IPS-15b (cell line): ENCODE measurements at regions not wholly inside any gene's neighbourhood (a gene's known extent, or its start where the extent isn't known, plus 50 kb on each side); places are given as distances from the start of the nearest gene placed in this dataset.
"Not testable (repeated sequence)": the region's sequence is repeated elsewhere in the genome, so short reads cannot be mapped to it uniquely, and the experiment has no call there.

Experiments
- H3K27me3 ChIP-seq: one replicate; pipeline ENCODE4 v1.6.1; 2013; ENCODE audit warnings: low read length; ENCODE audit not compliant: control insufficient read depth, insufficient read depth
- H3K36me3 ChIP-seq: one replicate; pipeline ENCODE4 v1.6.1; 2013; ENCODE audit warnings: low read length; ENCODE audit not compliant: control insufficient read depth, insufficient read depth
- H3K4me1 ChIP-seq: one replicate; pipeline ENCODE4 v1.6.1; 2013; ENCODE audit warnings: mild to moderate bottlenecking, low read length; ENCODE audit not compliant: control insufficient read depth, insufficient read depth
- H3K4me3 ChIP-seq: one replicate; pipeline ENCODE4 v1.5.1; 2013; ENCODE audit warnings: low read depth, low read length
- H3K9ac ChIP-seq: one replicate; pipeline ENCODE4 v1.6.1; 2013; ENCODE audit warnings: low read depth, mild to moderate bottlenecking, low read length
- H3K9me3 ChIP-seq: one replicate; pipeline ENCODE4 v1.6.1; 2013; ENCODE audit warnings: mild to moderate bottlenecking, low read length; ENCODE audit not compliant: control insufficient read depth, insufficient read depth

GRCh38 chr4:164081371-164081770, 586.9 kb downstream of the TMA16 start:
- H3K9ac ChIP-seq = no peak overlapping the region
- H3K4me3 ChIP-seq = no peak overlapping the region
- no peaks in the 10 kb centered on the region for H3K27me3 ChIP-seq
- no peaks in the 10 kb centered on the region for H3K36me3 ChIP-seq
- H3K9me3 ChIP-seq = no peaks in the 10 kb centered on the region
- no peaks in the 10 kb centered on the region for H3K4me1 ChIP-seq

DNA sequence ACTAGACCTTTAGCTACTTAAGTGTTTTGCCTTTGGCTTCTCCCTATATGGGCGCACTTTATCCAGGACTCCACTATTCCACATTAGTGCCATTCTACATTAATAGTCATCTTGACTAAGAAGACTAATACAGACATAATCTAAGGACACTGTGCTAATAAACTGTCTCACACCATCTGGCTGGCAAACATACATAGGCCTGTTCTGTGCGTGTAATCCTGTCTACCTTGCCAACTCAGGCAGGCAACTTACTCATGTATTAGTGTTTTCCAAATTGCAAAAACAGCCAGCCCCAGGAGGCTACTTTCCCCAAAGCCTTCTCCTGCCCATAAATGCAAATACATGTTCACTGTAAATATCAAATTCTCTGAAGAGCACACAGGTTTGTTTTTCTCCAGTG, 587.3 kb downstream of the TMA16 start:
- no peaks in the 10 kb centered on the region for H3K27me3 ChIP-seq

DNA sequence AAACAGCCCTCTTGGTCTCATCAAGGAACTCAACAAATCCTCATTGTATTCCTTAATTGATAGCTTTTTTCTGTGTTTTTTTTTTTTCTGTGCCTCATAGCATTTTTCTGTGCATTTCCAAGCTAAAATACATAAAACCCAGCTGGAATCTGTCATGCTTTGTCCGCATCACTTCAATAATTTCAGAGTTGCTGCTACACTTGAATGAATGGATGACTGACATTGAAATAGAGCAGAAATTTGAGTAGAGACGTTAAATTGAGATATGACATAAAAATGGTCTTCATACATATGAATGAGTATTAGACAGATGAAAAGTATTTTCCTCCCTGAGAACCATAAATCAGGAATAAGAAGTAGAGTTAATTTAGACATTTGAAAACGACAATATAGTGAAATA, 593.2 kb downstream of the TMA16 start:
- Histone ChIP-seq H3K36me3 (no peaks in the 10 kb centered on the region), H3K4me1 (no peaks in the 10 kb centered on the region), H3K27me3 (no peaks in the 10 kb centered on the region), H3K4me3 (no peak overlapping the region), H3K9me3 (no peaks in the 10 kb centered on the region), H3K9ac (no peak overlapping the region)

More for the DNA sequence above, 587.3 kb downstream of the TMA16 start:
- Histone ChIP-seq H3K4me1 (no peaks in the 10 kb centered on the region), H3K9me3 (no peaks in the 10 kb centered on the region), H3K9ac (no peak overlapping the region), H3K36me3 (no peaks in the 10 kb centered on the region), H3K4me3 (no peak overlapping the region)

DNA sequence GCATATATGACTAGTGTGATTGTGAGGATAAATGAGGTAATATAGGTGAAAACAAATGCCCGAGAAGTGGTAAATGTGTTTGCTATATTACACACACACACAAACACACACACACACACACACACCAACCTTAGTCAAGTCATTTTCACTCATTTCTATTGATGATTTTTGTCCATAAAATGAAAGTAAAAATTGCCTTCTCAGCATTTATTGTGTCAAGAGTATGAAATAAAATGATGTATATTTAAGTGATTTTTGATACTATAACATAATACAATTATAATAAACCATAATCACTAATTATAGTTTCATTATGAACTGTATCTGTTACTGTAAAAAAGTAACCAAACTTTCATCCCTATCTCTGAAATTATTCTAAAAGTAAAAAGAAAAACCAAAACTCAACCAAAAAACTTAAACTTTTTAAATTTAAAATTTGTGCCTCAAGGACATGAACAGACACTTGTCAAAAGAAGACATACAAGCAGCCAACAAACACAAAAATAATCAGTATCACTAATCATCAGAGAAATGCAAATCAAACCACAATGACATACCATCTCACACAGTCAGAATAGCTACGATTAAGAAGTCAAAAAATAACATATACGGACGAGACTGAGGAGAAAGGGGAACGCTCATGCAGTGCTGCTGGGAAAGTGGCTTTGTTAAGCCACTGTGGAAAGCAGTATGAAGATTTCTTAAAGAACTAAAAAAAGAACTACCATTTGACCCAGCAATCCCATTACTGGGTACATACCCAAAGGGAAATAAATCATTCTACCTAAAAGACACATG, 601.0 kb downstream of the TMA16 start:
- Histone ChIP-seq H3K36me3 (no peaks in the 10 kb centered on the region), H3K9ac (no peak overlapping the region), H3K4me1 (no peaks in the 10 kb centered on the region), H3K27me3 (no peaks in the 10 kb centered on the region), H3K4me3 (no peak overlapping the region), H3K9me3 (no peaks in the 10 kb centered on the region)

DNA sequence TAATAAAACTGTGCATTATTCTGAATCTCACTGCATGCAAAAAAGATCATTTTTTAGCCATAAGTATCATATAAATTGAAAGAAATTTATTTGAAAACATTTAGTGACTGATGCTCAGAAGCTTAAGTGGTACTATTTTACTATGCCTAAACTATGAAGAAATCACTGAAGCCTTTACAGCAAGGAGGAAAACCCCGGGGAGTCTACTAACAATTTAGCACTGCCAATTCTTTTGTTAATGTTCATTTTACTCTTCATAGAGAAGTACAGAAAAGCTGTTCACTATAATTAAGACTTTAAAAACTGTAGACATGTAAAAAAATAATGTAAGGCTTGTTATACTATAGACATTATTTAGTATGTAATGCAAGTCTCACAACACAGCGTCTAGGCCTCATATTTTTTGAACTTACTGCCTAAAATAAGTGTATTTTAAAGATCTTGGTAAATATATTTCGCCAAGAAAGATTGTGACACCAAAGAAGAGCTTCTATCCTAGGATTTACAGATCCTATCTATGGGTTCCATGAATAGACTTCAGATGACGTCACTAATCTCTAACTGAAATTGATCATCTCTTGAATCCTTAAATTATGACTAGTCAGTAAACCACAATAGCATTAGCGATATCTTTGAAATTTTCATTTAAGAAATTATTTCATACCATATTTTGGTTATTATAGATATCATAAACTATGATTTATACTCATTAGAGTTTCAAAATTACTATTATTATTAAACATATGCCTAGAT, 602.5 kb downstream of the TMA16 start:
- H3K4me3 ChIP-seq = no peak overlapping the region
- H3K9ac ChIP-seq = no peak overlapping the region
- no peaks in the 10 kb centered on the region for H3K36me3 ChIP-seq
- H3K9me3 ChIP-seq = no peaks in the 10 kb centered on the region
- no peaks in the 10 kb centered on the region for H3K27me3 ChIP-seq
- no peaks in the 10 kb centered on the region for H3K4me1 ChIP-seq

- H3K4me1 ChIP-seq, H3K9ac ChIP-seq, H3K36me3 ChIP-seq, H3K4me3 ChIP-seq, H3K9me3 ChIP-seq, H3K27me3 ChIP-seq: not testable (repeated sequence)
Measured at GRCh38 chr4:164100741-164101365, 606.4 kb downstream of the TMA16 start.

- Histone ChIP-seq H3K36me3 (no peaks in the 10 kb centered on the region), H3K9me3 (no peaks in the 10 kb centered on the region), H3K27me3 (no peaks in the 10 kb centered on the region), H3K9ac (no peak overlapping the region), H3K4me3 (no peak overlapping the region), H3K4me1 (no peaks in the 10 kb centered on the region)
Measured at GRCh38 chr4:164108971-164109370, 614.5 kb downstream of the TMA16 start.

DNA sequence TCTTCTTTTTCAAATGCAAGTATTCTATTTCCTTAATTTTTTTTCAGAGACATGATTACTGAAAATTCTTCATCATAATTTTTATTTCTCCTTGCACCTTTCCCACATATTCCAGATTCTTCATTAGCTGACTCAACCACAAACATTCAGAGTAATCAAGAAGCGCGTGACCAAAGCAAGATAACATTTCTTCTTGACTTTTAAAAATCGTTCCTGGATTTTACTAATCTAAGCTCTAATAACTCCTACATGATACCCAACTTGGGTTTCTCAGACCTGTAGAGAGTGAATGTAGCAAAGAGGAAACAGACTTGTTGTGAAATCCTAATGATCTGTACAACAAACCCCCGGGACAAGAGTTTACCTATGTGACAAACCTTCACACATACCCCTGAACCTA, 615.0 kb downstream of the TMA16 start:
- H3K9ac ChIP-seq = no peak overlapping the region
- no peaks in the 10 kb centered on the region for H3K36me3 ChIP-seq
- H3K4me3 ChIP-seq = no peak overlapping the region
- H3K27me3 ChIP-seq = no peaks in the 10 kb centered on the region
- no peaks in the 10 kb centered on the region for H3K4me1 ChIP-seq
- no peaks in the 10 kb centered on the region for H3K9me3 ChIP-seq

DNA sequence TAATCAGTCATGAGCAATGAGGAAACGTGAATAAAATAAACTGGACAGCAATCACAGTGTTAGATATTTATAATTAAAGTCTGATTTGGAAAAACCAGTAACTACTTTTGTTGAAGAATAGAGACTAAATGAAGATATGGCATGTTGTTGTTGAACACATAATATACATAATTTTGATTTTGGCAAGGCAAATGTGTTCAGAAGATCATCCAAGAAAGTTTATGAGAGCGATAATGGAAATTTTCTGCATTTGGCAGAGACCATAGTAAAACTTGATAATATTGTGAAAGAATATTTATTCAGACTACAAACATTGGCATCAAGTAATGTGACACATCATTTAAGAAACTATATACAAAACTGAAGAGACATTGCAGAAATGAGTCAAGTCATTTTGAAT, 620.7 kb downstream of the TMA16 start:
- H3K4me3 ChIP-seq = no peak overlapping the region
- H3K9ac ChIP-seq = no peak overlapping the region
- no peaks in the 10 kb centered on the region for H3K9me3 ChIP-seq
- H3K27me3 ChIP-seq = no peaks in the 10 kb centered on the region
- no peaks in the 10 kb centered on the region for H3K36me3 ChIP-seq
- H3K4me1 ChIP-seq = peaks cover 5% of the 10 kb centered on the region

DNA sequence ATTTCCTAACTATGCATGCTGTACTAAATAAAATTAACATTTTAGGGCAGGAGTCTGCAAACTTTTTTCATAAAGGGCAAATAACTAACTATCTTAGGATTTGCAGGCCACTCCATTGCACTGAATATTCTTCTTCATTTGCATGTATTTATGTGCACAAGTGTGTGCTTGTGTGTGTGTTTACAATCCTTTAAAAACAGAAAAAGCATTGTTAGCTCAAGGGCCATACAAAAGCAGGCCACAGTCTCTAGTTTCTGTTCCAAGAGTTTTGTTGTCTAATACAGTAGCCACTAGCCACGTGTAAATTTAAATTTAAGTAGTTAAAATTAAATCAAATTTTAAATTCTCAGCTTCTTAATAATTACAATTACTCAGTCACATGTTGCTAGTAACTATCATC, 621.8 kb downstream of the TMA16 start:
- H3K36me3 ChIP-seq = no peaks in the 10 kb centered on the region
- no peak overlapping the region for H3K4me3 ChIP-seq
- no peak overlapping the region for H3K9ac ChIP-seq
- no peaks in the 10 kb centered on the region for H3K27me3 ChIP-seq
- H3K4me1 ChIP-seq = peaks cover 5% of the 10 kb centered on the region
- no peaks in the 10 kb centered on the region for H3K9me3 ChIP-seq

DNA sequence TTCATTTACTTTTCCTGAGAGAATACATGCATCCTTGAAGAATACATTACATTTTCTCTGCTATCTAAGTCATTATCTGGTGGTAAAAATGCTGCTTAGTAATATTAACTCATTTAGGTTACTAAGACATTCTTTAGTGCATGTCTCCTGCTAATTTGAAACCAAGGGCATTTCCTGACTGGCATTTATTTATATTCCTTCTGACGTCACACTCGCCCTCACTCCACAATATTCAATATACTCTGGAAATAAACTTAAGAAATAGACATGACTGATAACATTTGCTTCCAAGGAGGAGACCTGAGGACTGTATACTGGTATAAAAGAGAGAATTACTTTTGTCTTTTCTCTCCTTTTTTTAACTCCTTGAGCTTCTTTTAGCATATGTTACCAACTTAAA, 619.5 kb upstream of the SMIM31 start:
- no peak overlapping the region for H3K4me3 ChIP-seq
- no peaks in the 10 kb centered on the region for H3K9me3 ChIP-seq
- no peak overlapping the region for H3K9ac ChIP-seq
- H3K4me1 ChIP-seq = no peaks in the 10 kb centered on the region
- H3K27me3 ChIP-seq = no peaks in the 10 kb centered on the region
- H3K36me3 ChIP-seq = no peaks in the 10 kb centered on the region

DNA sequence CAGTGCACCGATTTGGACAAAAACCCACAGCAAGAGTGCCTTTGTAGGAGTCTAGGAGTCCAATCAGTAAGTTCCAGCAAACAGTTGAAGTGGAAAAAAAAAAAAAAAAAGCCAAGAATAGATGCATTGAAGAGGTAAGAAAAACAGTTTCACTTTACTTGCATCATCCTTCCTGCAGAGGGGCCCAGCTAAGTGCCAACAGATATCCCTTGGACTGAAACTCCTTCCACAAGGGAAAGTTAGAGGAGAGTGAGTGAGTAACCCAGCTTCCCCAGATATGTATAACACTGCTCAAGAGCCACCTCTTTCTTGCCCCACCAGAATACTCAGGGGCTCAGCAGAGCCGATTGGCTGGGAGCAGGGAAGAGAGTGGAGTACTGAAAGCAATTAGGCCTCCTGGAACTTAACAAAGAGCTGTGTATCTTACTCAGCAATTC, 617.7 kb upstream of the SMIM31 start:
- no peaks in the 10 kb centered on the region for H3K27me3 ChIP-seq
- no peaks in the 10 kb centered on the region for H3K4me1 ChIP-seq
- H3K36me3 ChIP-seq = no peaks in the 10 kb centered on the region
- H3K4me3 ChIP-seq = no peak overlapping the region
- no peaks in the 10 kb centered on the region for H3K9me3 ChIP-seq
- no peak overlapping the region for H3K9ac ChIP-seq
